ENCODE measurements at regions not wholly inside any gene's neighbourhood (a gene's known extent, or its start where the extent isn't known, plus 50 kb on each side); places are given as distances from the start of the nearest gene placed in this dataset.

GRCh38 chr16:85191341-85191965, 79.2 kb upstream of the CIBAR2 start:
- TF ChIP-seq, protein P1, sequence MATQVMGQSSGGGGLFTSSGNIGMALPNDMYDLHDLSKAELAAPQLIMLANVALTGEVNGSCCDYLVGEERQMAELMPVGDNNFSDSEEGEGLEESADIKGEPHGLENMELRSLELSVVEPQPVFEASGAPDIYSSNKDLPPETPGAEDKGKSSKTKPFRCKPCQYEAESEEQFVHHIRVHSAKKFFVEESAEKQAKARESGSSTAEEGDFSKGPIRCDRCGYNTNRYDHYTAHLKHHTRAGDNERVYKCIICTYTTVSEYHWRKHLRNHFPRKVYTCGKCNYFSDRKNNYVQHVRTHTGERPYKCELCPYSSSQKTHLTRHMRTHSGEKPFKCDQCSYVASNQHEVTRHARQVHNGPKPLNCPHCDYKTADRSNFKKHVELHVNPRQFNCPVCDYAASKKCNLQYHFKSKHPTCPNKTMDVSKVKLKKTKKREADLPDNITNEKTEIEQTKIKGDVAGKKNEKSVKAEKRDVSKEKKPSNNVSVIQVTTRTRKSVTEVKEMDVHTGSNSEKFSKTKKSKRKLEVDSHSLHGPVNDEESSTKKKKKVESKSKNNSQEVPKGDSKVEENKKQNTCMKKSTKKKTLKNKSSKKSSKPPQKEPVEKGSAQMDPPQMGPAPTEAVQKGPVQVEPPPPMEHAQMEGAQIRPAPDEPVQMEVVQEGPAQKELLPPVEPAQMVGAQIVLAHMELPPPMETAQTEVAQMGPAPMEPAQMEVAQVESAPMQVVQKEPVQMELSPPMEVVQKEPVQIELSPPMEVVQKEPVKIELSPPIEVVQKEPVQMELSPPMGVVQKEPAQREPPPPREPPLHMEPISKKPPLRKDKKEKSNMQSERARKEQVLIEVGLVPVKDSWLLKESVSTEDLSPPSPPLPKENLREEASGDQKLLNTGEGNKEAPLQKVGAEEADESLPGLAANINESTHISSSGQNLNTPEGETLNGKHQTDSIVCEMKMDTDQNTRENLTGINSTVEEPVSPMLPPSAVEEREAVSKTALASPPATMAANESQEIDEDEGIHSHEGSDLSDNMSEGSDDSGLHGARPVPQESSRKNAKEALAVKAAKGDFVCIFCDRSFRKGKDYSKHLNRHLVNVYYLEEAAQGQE (IDR thresholded peaks at IDR 0.05; ENCODE audit: borderline replicate concordance), result no peak
- TF ChIP-seq EP300 (conservative IDR thresholded peaks at IDR 0.05; ENCODE audit: poor library complexity, severe bottlenecking) (no peak), SMC3 (conservative IDR thresholded peaks at IDR 0.05; ENCODE audit: poor library complexity) (no peak), POLR2AphosphoS5 (IDR thresholded peaks at IDR 0.05) (no peak), TAF1 (IDR thresholded peaks at IDR 0.05; ENCODE audit: low read depth) (no peak), MXI1 (conservative IDR thresholded peaks at IDR 0.05; ENCODE audit: poor library complexity, severe bottlenecking) (no peak), RAD21 (conservative IDR thresholded peaks at IDR 0.05) (no peak), EZH2 (IDR thresholded peaks at IDR 0.05; ENCODE audit: borderline replicate concordance, insufficient read depth, low read length, poor library complexity, severe bottlenecking) (no peak)
- TF ChIP-seq, protein P2, sequence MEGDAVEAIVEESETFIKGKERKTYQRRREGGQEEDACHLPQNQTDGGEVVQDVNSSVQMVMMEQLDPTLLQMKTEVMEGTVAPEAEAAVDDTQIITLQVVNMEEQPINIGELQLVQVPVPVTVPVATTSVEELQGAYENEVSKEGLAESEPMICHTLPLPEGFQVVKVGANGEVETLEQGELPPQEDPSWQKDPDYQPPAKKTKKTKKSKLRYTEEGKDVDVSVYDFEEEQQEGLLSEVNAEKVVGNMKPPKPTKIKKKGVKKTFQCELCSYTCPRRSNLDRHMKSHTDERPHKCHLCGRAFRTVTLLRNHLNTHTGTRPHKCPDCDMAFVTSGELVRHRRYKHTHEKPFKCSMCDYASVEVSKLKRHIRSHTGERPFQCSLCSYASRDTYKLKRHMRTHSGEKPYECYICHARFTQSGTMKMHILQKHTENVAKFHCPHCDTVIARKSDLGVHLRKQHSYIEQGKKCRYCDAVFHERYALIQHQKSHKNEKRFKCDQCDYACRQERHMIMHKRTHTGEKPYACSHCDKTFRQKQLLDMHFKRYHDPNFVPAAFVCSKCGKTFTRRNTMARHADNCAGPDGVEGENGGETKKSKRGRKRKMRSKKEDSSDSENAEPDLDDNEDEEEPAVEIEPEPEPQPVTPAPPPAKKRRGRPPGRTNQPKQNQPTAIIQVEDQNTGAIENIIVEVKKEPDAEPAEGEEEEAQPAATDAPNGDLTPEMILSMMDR (IDR thresholded peaks at IDR 0.05; ENCODE audit: poor library complexity, severe bottlenecking), result no peak
- H3K9ac ChIP-seq (ENCODE audit: low read length), result no peak overlapping the region
- H2AFZ ChIP-seq (ENCODE audit: low read depth, low read length), result no peak overlapping the region
- H3K9me3 ChIP-seq (ENCODE audit: low read length), result peaks cover 3% of the 10 kb centered on the region
- no peaks in the 10 kb centered on the region for H4K20me1 ChIP-seq (ENCODE audit: insufficient read depth)
- H3K27me3 ChIP-seq (ENCODE audit: insufficient read depth, low read depth, low read length), result no peaks in the 10 kb centered on the region
- H3F3A ChIP-seq (ENCODE audit: insufficient read depth, low read length, poor library complexity, severe bottlenecking), result no peaks in the 10 kb centered on the region
- H3K4me3 ChIP-seq (ENCODE audit: low read length), result no peak overlapping the region
- no peaks in the 10 kb centered on the region for H3K9me2 ChIP-seq (ENCODE audit: insufficient read depth, low read length)
- H3K4me2 ChIP-seq (ENCODE audit: low read length), result no peak overlapping the region
- H3K27ac ChIP-seq (ENCODE audit: low read length), result no peak overlapping the region
- no peaks in the 10 kb centered on the region for H3K79me2 ChIP-seq (replicated peaks; ENCODE audit: insufficient read depth, low read length)
- no peaks in the 10 kb centered on the region for H3K36me3 ChIP-seq (ENCODE audit: insufficient read depth, low read length)

- no peak for TF ChIP-seq EP300 (conservative IDR thresholded peaks at IDR 0.05; ENCODE audit: poor library complexity, severe bottlenecking)
- no peak for TF ChIP-seq TAF1 (IDR thresholded peaks at IDR 0.05; ENCODE audit: low read depth)
- TF ChIP-seq, protein P1 (IDR thresholded peaks at IDR 0.05; ENCODE audit: borderline replicate concordance), result no peak
- TF ChIP-seq RAD21 (conservative IDR thresholded peaks at IDR 0.05), result no peak
- no peak for TF ChIP-seq EZH2 (IDR thresholded peaks at IDR 0.05; ENCODE audit: borderline replicate concordance, insufficient read depth, low read length, poor library complexity, severe bottlenecking)
- no peak for TF ChIP-seq MXI1 (conservative IDR thresholded peaks at IDR 0.05; ENCODE audit: poor library complexity, severe bottlenecking)
- TF ChIP-seq SMC3 (conservative IDR thresholded peaks at IDR 0.05; ENCODE audit: poor library complexity), result no peak
- TF ChIP-seq, protein P2 (IDR thresholded peaks at IDR 0.05; ENCODE audit: poor library complexity, severe bottlenecking), result no peak
- no peak for TF ChIP-seq POLR2AphosphoS5 (IDR thresholded peaks at IDR 0.05)
- Histone ChIP-seq H3K9me2 (ENCODE audit: insufficient read depth, low read length) (no peaks in the 10 kb centered on the region), H3K9me3 (ENCODE audit: low read length) (peaks cover 3% of the 10 kb centered on the region), H3K79me2 (replicated peaks; ENCODE audit: insufficient read depth, low read length) (no peaks in the 10 kb centered on the region), H3K27me3 (ENCODE audit: insufficient read depth, low read depth, low read length) (no peaks in the 10 kb centered on the region), H3K27ac (ENCODE audit: low read length) (no peak overlapping the region), H3F3A (ENCODE audit: insufficient read depth, low read length, poor library complexity, severe bottlenecking) (no peaks in the 10 kb centered on the region), H3K4me3 (ENCODE audit: low read length) (no peak overlapping the region), H3K9ac (ENCODE audit: low read length) (no peak overlapping the region), H2AFZ (ENCODE audit: low read depth, low read length) (no peak overlapping the region), H3K4me2 (ENCODE audit: low read length) (no peak overlapping the region), H4K20me1 (ENCODE audit: insufficient read depth) (no peaks in the 10 kb centered on the region), H3K36me3 (ENCODE audit: insufficient read depth, low read length) (no peaks in the 10 kb centered on the region)
Observed at GRCh38 chr16:85192238-85193114, 80.2 kb upstream of the CIBAR2 start.
